ENCODE measurements at regions not wholly inside any gene's neighbourhood (a gene's known extent, or its start where the extent isn't known, plus 50 kb on each side); places are given as distances from the start of the nearest gene placed in this dataset.

GRCh38 chr16:86911437-86911958, 333.1 kb downstream of the FOXL1 start:
- no peak overlapping the region for H3K4me3 ChIP-seq
- no peaks in the 10 kb centered on the region for H3K9me3 ChIP-seq
- no peaks in the 10 kb centered on the region for H3K36me3 ChIP-seq
- H3K27ac ChIP-seq = no peak overlapping the region
- ATAC-seq (no peak), DNase-seq (no peak)
- H3K27me3 ChIP-seq = peaks cover 9% of the 10 kb centered on the region
- no peak for TF ChIP-seq CTCF (IDR thresholded peaks at IDR 0.05)
- intact Hi-C loops (cut with DNase I) = no loop called here
- no peaks in the 10 kb centered on the region for H3K4me1 ChIP-seq

GRCh38 chr16:86913886-86914285, 335.5 kb downstream of the FOXL1 start:
- H3K4me1 ChIP-seq = no peaks in the 10 kb centered on the region
- TF ChIP-seq CTCF (IDR thresholded peaks at IDR 0.05) = no peak
- no peak overlapping the region for H3K27ac ChIP-seq
- DNase-seq (no peak), ATAC-seq (no peak)
- no peak overlapping the region for H3K4me3 ChIP-seq
- peaks cover 9% of the 10 kb centered on the region for H3K27me3 ChIP-seq
- intact Hi-C loops (cut with DNase I) = no loop called here
- H3K36me3 ChIP-seq = no peaks in the 10 kb centered on the region
- H3K9me3 ChIP-seq = no peaks in the 10 kb centered on the region

- ATAC-seq = no peak
- no peak for TF ChIP-seq CTCF (IDR thresholded peaks at IDR 0.05)
- Histone ChIP-seq H3K9me3 (no peaks in the 10 kb centered on the region), H3K27ac (no peak overlapping the region), H3K4me3 (no peak overlapping the region), H3K36me3 (no peaks in the 10 kb centered on the region), H3K27me3 (peaks cover 9% of the 10 kb centered on the region), H3K4me1 (no peaks in the 10 kb centered on the region)
- DNase-seq = no peak
- intact Hi-C loops (cut with DNase I) = no loop called here
Observed at GRCh38 chr16:86914876-86915717, 336.7 kb downstream of the FOXL1 start.

GRCh38 chr16:86917471-86918365, 339.4 kb downstream of the FOXL1 start:
- no peak for DNase-seq
- TF ChIP-seq CTCF (IDR thresholded peaks at IDR 0.05) = no peak
- Histone ChIP-seq H3K36me3 (no peaks in the 10 kb centered on the region), H3K4me1 (no peaks in the 10 kb centered on the region), H3K9me3 (no peaks in the 10 kb centered on the region), H3K27ac (no peak overlapping the region), H3K4me3 (no peak overlapping the region), H3K27me3 (peaks cover 9% of the 10 kb centered on the region)
- ATAC-seq = no peak
- intact Hi-C loops (cut with DNase I) = no loop called here

- TF ChIP-seq CTCF (IDR thresholded peaks at IDR 0.05) = no peak
- ATAC-seq (no peak), DNase-seq (no peak)
- Histone ChIP-seq H3K27me3 (peaks cover 9% of the 10 kb centered on the region), H3K4me1 (no peaks in the 10 kb centered on the region), H3K36me3 (no peaks in the 10 kb centered on the region), H3K4me3 (no peak overlapping the region), H3K27ac (no peak overlapping the region), H3K9me3 (no peaks in the 10 kb centered on the region)
- intact Hi-C loops (cut with DNase I) = no loop called here
Observed at GRCh38 chr16:86918637-86919036, 340.3 kb downstream of the FOXL1 start.

Measured in upper lobe of right lung (tissue), 1 donor.